ENCODE measurements at regions not wholly inside any gene's neighbourhood (a gene's known extent, or its start where the extent isn't known, plus 50 kb on each side); places are given as distances from the start of the nearest gene placed in this dataset.

DNA sequence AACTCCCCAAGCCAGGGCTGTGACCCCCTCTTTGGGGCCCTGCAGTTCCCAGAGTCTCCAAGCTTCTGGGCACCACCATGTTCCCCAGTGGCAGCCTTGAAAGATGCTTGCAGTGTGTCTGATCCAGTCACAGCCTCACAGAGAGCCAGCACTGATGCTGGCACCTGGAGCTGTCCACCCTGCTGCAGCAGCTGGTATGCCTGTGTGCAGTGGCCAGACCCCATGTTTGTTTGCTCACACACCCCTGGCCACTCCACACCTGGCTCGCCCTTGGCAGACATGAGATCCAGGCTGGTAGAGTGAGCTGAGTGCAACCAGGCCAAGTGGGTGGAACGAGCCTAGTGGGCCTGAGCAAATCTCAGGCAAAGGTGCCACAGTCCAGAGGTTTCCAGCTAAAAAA is 106.0 kb downstream of the C9orf50 start:
- ChIA-PET CTCF (no interaction called here), RAD21 (ENCODE audit: low non-redundant PET in 1 of 2, low total read pairs in 2 of 2, uncharacterized antibody in 2 of 2, unreplicated experiment in 2 of 2) (no interaction called here), POLR2A (interaction anchor here (1.0 kb wide), 1 partner anchor 13 kb away, joined by 3 read pairs; no protein-coding TSS in a partner anchor)
- Histone ChIP-seq H3K4me1 (ENCODE audit: control insufficient read depth in 1 of 2, insufficient read depth in 2 of 2, low read length in 2 of 2) (peaks cover 0 to under 1% of the 10 kb centered on the region in 2 experiments; a peak in 1 of 4 replicates), H3K9me2 (ENCODE audit: insufficient read depth) (no peaks in the 10 kb centered on the region), H3K4me2 (ENCODE audit: low read length) (no peak overlapping the region), H3K4me3 (replicated peaks in 1 of 2; ENCODE audit: low read depth in 1 of 2, low read length in 2 of 2) (no peak overlapping the region), H3K27ac (ENCODE audit: low read depth, low read length) (no peak overlapping the region; the same call in 1 of the 2 replicates), H3K27me3 (ENCODE audit: insufficient read depth, low read length) (no peaks in the 10 kb centered on the region), H3K79me2 (ENCODE audit: insufficient read depth, low read length) (no peaks in the 10 kb centered on the region), H3K9me3 (ENCODE audit: control insufficient read depth in 1 of 2, insufficient read depth in 1 of 2, low read depth in 1 of 2, low read length in 2 of 2) (peaks cover 27 to 40% of the 10 kb centered on the region in 2 experiments; a peak in 3 of 4 replicates), H3K9ac (ENCODE audit: low read length) (no peak overlapping the region), H3K36me3 (ENCODE audit: control insufficient read depth in 1 of 2, insufficient read depth in 2 of 2, low read length in 2 of 2) (no peaks in the 10 kb centered on the region), H4K20me1 (ENCODE audit: insufficient read depth) (no peaks in the 10 kb centered on the region), H2AFZ (ENCODE audit: low read depth, low read length, poor library complexity, severe bottlenecking) (no peak overlapping the region)
- intact Hi-C loops (cut with micrococcal nuclease) = no loop called here
- no TSS peak for BruUV-seq (replicated peaks)
- ATAC-seq (no peak), DNase-seq (ENCODE audit: low read depth, low spot score) (no peak)
- no peak for TF ChIP-seq CBX3 (IDR thresholded peaks at IDR 0.05; ENCODE audit: low read depth)
- no peak for TF ChIP-seq ZNF274 (IDR thresholded peaks at IDR 0.05; ENCODE audit: low read depth, low read length)
- no peak for TF ChIP-seq POLR2A (IDR thresholded peaks at IDR 0.05; ENCODE audit: borderline replicate concordance, extremely low read depth, insufficient read depth, insufficient read length)
- TF ChIP-seq ZFX (IDR thresholded peaks at IDR 0.05) = no peak
- TF ChIP-seq, protein P1, sequence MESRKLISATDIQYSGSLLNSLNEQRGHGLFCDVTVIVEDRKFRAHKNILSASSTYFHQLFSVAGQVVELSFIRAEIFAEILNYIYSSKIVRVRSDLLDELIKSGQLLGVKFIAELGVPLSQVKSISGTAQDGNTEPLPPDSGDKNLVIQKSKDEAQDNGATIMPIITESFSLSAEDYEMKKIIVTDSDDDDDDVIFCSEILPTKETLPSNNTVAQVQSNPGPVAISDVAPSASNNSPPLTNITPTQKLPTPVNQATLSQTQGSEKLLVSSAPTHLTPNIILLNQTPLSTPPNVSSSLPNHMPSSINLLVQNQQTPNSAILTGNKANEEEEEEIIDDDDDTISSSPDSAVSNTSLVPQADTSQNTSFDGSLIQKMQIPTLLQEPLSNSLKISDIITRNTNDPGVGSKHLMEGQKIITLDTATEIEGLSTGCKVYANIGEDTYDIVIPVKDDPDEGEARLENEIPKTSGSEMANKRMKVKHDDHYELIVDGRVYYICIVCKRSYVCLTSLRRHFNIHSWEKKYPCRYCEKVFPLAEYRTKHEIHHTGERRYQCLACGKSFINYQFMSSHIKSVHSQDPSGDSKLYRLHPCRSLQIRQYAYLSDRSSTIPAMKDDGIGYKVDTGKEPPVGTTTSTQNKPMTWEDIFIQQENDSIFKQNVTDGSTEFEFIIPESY (IDR thresholded peaks at IDR 0.05; ENCODE audit: extremely low read depth, insufficient replicate concordance, low read length) = no peak
- TF ChIP-seq SIN3A (IDR thresholded peaks at IDR 0.05; ENCODE audit: low read depth) = no peak

DNA sequence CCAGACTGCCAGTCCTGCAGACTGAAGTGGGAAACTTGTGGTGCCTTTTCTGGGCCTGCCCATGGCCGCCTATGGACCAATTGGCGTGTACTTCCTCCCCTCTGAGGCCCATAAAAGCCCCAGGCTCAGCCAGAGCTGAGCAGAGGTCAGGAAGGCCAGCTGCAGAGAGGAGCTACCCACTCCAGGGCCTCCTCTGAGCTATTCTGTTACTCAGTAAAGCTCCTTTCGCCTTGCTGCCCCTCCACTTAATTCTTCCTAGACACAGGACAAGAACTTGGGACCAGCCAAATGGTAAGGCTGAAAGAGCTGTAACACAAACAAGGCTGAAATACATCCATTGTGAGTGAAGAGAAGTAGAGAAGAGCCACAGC is 106.4 kb downstream of the C9orf50 start:
- Histone ChIP-seq H3K27me3 (ENCODE audit: insufficient read depth, low read length) (no peaks in the 10 kb centered on the region), H3K36me3 (ENCODE audit: control insufficient read depth in 1 of 2, insufficient read depth in 2 of 2, low read length in 2 of 2) (no peaks in the 10 kb centered on the region), H3K4me3 (replicated peaks in 1 of 2; ENCODE audit: low read depth in 1 of 2, low read length in 2 of 2) (no peak overlapping the region), H3K4me1 (ENCODE audit: control insufficient read depth in 1 of 2, insufficient read depth in 2 of 2, low read length in 2 of 2) (peaks cover 0 to 4% of the 10 kb centered on the region in 2 experiments; a peak in 2 of 4 replicates), H3K9me2 (ENCODE audit: insufficient read depth) (no peaks in the 10 kb centered on the region), H2AFZ (ENCODE audit: low read depth, low read length, poor library complexity, severe bottlenecking) (no peak overlapping the region), H3K9ac (ENCODE audit: low read length) (no peak overlapping the region), H3K27ac (ENCODE audit: low read depth, low read length) (no peak overlapping the region; the same call in 1 of the 2 replicates), H4K20me1 (ENCODE audit: insufficient read depth) (no peaks in the 10 kb centered on the region), H3K4me2 (ENCODE audit: low read length) (no peak overlapping the region), H3K9me3 (ENCODE audit: control insufficient read depth in 1 of 2, insufficient read depth in 1 of 2, low read depth in 1 of 2, low read length in 2 of 2) (peaks cover 27 to 44% of the 10 kb centered on the region in 2 experiments; a peak in 3 of 4 replicates), H3K79me2 (ENCODE audit: insufficient read depth, low read length) (no peaks in the 10 kb centered on the region)
- DNase-seq (ENCODE audit: low read depth, low spot score) (no peak), ATAC-seq (no peak)
- intact Hi-C loops (cut with micrococcal nuclease) = no loop called here
- TF ChIP-seq CBX3 (IDR thresholded peaks at IDR 0.05; ENCODE audit: low read depth) = 0 out of 2 replicates have a peak, but pooled peaks have one; percentile 47
- no peak for TF ChIP-seq ZNF274 (IDR thresholded peaks at IDR 0.05; ENCODE audit: low read depth, low read length)
- RAD21 ChIA-PET (ENCODE audit: low non-redundant PET in 1 of 2, low total read pairs in 2 of 2, uncharacterized antibody in 2 of 2, unreplicated experiment in 2 of 2) = no interaction called here
- CTCF ChIA-PET = no interaction called here
- BruUV-seq (replicated peaks) = no TSS peak
- POLR2A ChIA-PET = no interaction called here
